Loucy (cell line): ENCODE measurements at regions not wholly inside any gene's neighbourhood (a gene's known extent, or its start where the extent isn't known, plus 50 kb on each side); places are given as distances from the start of the nearest gene placed in this dataset.

Source experiments
- H2AFZ ChIP-seq: fragments of 200-600 bp; sonication (generic); 2 replicates; pipeline ENCODE4 v1.6.0; 2016; ENCODE audit warnings: antibody characterized with exemption, mild to moderate bottlenecking, low read length, moderate library complexity
- H3F3A ChIP-seq: fragments of 200-600 bp; 2 replicates; pipeline ENCODE4 v1.6.0; 2016; ENCODE audit warnings: antibody characterized with exemption, low read depth, mild to moderate bottlenecking
- H3K27me3 ChIP-seq: fragments of 200-600 bp; sonication (generic); 2 replicates; pipeline ENCODE4 v1.6.1; 2014; ENCODE audit warnings: low read length, mild to moderate bottlenecking; ENCODE audit not compliant: insufficient read depth, poor library complexity, severe bottlenecking
- H3K36me3 ChIP-seq: fragments of 200-600 bp; sonication (generic); 2 replicates; pipeline ENCODE4 v1.6.1; 2016; ENCODE audit warnings: low read length; ENCODE audit not compliant: insufficient read depth
- H3K4me1 ChIP-seq: fragments of 200-600 bp; sonication (generic); 2 replicates; pipeline ENCODE4 v1.5.1; 2014; ENCODE audit warnings: low read length, mild to moderate bottlenecking; ENCODE audit not compliant: insufficient read depth, poor library complexity, severe bottlenecking
- H3K4me2 ChIP-seq: fragments of 200-600 bp; sonication (generic); 2 replicates; pipeline ENCODE4 v1.6.0; 2014; ENCODE audit warnings: antibody characterized with exemption, low read length, low read depth, mild to moderate bottlenecking; ENCODE audit not compliant: poor library complexity, severe bottlenecking
- H3K4me3 ChIP-seq: fragments of 200-600 bp; sonication (generic); 2 replicates; pipeline ENCODE4 v1.5.1; 2014; ENCODE audit warnings: low read length, mild to moderate bottlenecking, mixed read lengths; ENCODE audit not compliant: poor library complexity, severe bottlenecking
- H3K79me2 ChIP-seq: fragments of 200-600 bp; sonication (generic); 2 replicates; pipeline ENCODE4 v1.6.1; 2014; ENCODE audit warnings: low read length; ENCODE audit not compliant: insufficient read depth
- H3K9ac ChIP-seq: fragments of 200-600 bp; sonication (generic); 2 replicates; pipeline ENCODE4 v1.6.0; 2014; ENCODE audit warnings: mild to moderate bottlenecking, low read depth, low read length, moderate library complexity; ENCODE audit not compliant: poor library complexity, severe bottlenecking
- H3K9me2 ChIP-seq: fragments of 200-600 bp; sonication (generic); replicated peaks from 2 replicates; pipeline ENCODE4 v1.6.1; 2016; ENCODE audit warnings: low read depth, low read length, mixed read lengths
- H3K9me3 ChIP-seq: fragments of 200-600 bp; sonication (generic); 2 replicates; pipeline ENCODE4 v1.6.1; 2014; ENCODE audit warnings: mild to moderate bottlenecking, antibody characterized with exemption, low read length, low read depth; ENCODE audit not compliant: insufficient read depth
- H4K20me1 ChIP-seq: fragments of 200-600 bp; sonication (generic); 2 replicates; pipeline ENCODE4 v1.6.0; 2014; ENCODE audit warnings: antibody characterized with exemption, low read length, mild to moderate bottlenecking; ENCODE audit not compliant: insufficient read depth, poor library complexity, severe bottlenecking
- EZH2phosphoT487 ChIP-seq: fragments of 200-600 bp; IDR thresholded peaks from 2 replicates; pipeline ENCODE4 v1.6.1; 2018; ENCODE audit warnings: antibody characterized with exemption, mild to moderate bottlenecking, moderate library complexity, borderline replicate concordance
- TF ChIP-seq, protein P1 (sequence below): fragments of 200-600 bp; sonication (generic); conservative IDR thresholded peaks from 2 replicates; pipeline ENCODE4 v1.5.1; 2014; ENCODE audit warnings: mild to moderate bottlenecking, antibody characterized with exemption, low read length

GRCh38 chr3:73249047-73249446, 187.6 kb downstream of the EBLN2 start:
- no peaks in the 10 kb centered on the region for H3K9me2 ChIP-seq
- H3K27me3 ChIP-seq: no peaks in the 10 kb centered on the region
- TF ChIP-seq EZH2phosphoT487: no peak
- TF ChIP-seq, protein P1, sequence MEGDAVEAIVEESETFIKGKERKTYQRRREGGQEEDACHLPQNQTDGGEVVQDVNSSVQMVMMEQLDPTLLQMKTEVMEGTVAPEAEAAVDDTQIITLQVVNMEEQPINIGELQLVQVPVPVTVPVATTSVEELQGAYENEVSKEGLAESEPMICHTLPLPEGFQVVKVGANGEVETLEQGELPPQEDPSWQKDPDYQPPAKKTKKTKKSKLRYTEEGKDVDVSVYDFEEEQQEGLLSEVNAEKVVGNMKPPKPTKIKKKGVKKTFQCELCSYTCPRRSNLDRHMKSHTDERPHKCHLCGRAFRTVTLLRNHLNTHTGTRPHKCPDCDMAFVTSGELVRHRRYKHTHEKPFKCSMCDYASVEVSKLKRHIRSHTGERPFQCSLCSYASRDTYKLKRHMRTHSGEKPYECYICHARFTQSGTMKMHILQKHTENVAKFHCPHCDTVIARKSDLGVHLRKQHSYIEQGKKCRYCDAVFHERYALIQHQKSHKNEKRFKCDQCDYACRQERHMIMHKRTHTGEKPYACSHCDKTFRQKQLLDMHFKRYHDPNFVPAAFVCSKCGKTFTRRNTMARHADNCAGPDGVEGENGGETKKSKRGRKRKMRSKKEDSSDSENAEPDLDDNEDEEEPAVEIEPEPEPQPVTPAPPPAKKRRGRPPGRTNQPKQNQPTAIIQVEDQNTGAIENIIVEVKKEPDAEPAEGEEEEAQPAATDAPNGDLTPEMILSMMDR: no peak
- no peaks in the 10 kb centered on the region for H3K9me3 ChIP-seq
- no peaks in the 10 kb centered on the region for H3K4me1 ChIP-seq
- no peak overlapping the region for H3K9ac ChIP-seq
- H2AFZ ChIP-seq: no peak overlapping the region
- no peaks in the 10 kb centered on the region for H3K36me3 ChIP-seq
- no peaks in the 10 kb centered on the region for H4K20me1 ChIP-seq
- H3F3A ChIP-seq: no peaks in the 10 kb centered on the region
- no peak overlapping the region for H3K4me2 ChIP-seq
- no peak overlapping the region for H3K4me3 ChIP-seq
- no peaks in the 10 kb centered on the region for H3K79me2 ChIP-seq

DNA sequence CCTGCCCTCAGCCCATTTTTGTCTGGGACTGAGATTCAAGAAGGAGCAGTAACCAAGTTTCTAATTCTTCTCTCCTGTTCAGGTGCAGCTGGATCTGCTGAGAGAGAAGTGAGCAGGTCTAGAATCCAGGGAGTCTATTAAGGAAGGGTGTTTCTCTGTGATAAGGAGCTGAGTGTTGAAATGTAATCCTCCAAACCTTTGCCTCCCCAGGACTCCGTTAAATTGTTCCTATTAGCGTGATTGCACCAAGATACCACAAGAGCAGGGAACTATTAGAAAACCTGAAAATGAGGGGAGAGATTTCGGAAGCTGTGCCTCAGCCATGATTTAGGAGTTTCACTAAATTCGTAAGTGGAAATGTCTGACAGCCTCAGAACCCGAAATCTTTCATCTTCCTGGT, 192.6 kb downstream of the EBLN2 start:
- Histone ChIP-seq H3K9ac (no peak overlapping the region), H3F3A (no peaks in the 10 kb centered on the region), H3K4me1 (no peaks in the 10 kb centered on the region), H2AFZ (no peak overlapping the region), H4K20me1 (no peaks in the 10 kb centered on the region), H3K36me3 (no peaks in the 10 kb centered on the region), H3K4me2 (no peak overlapping the region), H3K9me2 (no peaks in the 10 kb centered on the region), H3K9me3 (no peaks in the 10 kb centered on the region), H3K27me3 (no peaks in the 10 kb centered on the region), H3K79me2 (no peaks in the 10 kb centered on the region), H3K4me3 (no peak overlapping the region)
- TF ChIP-seq, protein P1: no peak
- TF ChIP-seq EZH2phosphoT487: no peak

DNA sequence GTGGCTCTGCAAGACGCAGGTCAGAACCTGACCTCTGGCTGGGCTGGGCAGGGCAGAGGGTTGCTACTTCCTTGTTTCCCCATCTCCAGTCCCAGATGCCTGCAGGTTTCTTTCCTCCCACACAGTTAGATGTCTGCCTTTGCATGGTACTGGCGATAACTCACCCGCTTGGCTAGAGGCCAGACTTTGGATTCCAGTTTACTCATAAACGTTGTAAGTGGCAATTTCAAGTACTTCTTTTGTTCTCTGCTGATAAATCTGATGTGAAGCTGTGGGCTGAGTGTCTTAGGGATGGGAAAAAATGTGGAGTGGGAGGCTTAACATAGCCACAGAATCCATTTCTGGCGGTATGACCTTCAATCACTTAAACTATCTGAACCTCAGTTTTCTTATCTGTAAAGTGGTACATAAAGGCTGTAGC, 194.2 kb downstream of the EBLN2 start:
- no peak overlapping the region for H3K4me3 ChIP-seq
- H3K4me1 ChIP-seq: no peaks in the 10 kb centered on the region
- TF ChIP-seq EZH2phosphoT487: no peak
- TF ChIP-seq, protein P1: no peak
- no peak overlapping the region for H2AFZ ChIP-seq
- H3K4me2 ChIP-seq: no peak overlapping the region
- H3K9me3 ChIP-seq: no peaks in the 10 kb centered on the region
- H3K79me2 ChIP-seq: no peaks in the 10 kb centered on the region
- H3K9me2 ChIP-seq: no peaks in the 10 kb centered on the region
- no peak overlapping the region for H3K9ac ChIP-seq
- no peaks in the 10 kb centered on the region for H3F3A ChIP-seq
- no peaks in the 10 kb centered on the region for H3K36me3 ChIP-seq
- no peaks in the 10 kb centered on the region for H3K27me3 ChIP-seq
- H4K20me1 ChIP-seq: no peaks in the 10 kb centered on the region
